ENCODE measurements at regions not wholly inside any gene's neighbourhood (a gene's known extent, or its start where the extent isn't known, plus 50 kb on each side); places are given as distances from the start of the nearest gene placed in this dataset.

GRCh38 chrX:36534900-36535299 is 473.3 kb upstream of the FAM47C start:
- H3K27ac ChIP-seq = no peak overlapping the region
- H3K27me3 ChIP-seq (replicated peaks; ENCODE audit: insufficient read depth) = no peaks in the 10 kb centered on the region
- peak; percentile 47 for DNase-seq (ENCODE audit: low spot score)
- TF ChIP-seq POLR2AphosphoS5 (IDR thresholded peaks at IDR 0.05) (peak; percentile 19), CTCF (IDR thresholded peaks at IDR 0.05) (no peak)
- no peaks in the 10 kb centered on the region for H3K4me1 ChIP-seq (replicated peaks)
- no peak overlapping the region for H3K4me3 ChIP-seq
- H3K9me3 ChIP-seq = no peaks in the 10 kb centered on the region
- 18% methylated on average over 6 of the region's 6 CpGs for WGBS
- H3K36me3 ChIP-seq = no peaks in the 10 kb centered on the region
- intact Hi-C loops (cut with DNase I) = no loop called here

GRCh38 chrX:36543499-36543898 is 464.7 kb upstream of the FAM47C start:
- Histone ChIP-seq H3K9me3 (no peaks in the 10 kb centered on the region), H3K27ac (no peak overlapping the region), H3K4me1 (replicated peaks) (no peaks in the 10 kb centered on the region), H3K36me3 (no peaks in the 10 kb centered on the region), H3K4me3 (no peak overlapping the region), H3K27me3 (replicated peaks; ENCODE audit: insufficient read depth) (no peaks in the 10 kb centered on the region)
- intact Hi-C loops (cut with DNase I) = no loop called here
- no peak for TF ChIP-seq POLR2A (IDR thresholded peaks at IDR 0.05)
- no peak for TF ChIP-seq POLR2AphosphoS5 (IDR thresholded peaks at IDR 0.05)
- TF ChIP-seq CTCF (IDR thresholded peaks at IDR 0.05) = no peak
- WGBS = 23% methylated on average over 1 of the region's 1 CpG
- DNase-seq (ENCODE audit: low spot score) = no peak

- Histone ChIP-seq H3K9me3 (no peaks in the 10 kb centered on the region), H3K4me3 (no peak overlapping the region), H3K27ac (no peak overlapping the region), H3K4me1 (replicated peaks) (no peaks in the 10 kb centered on the region), H3K36me3 (no peaks in the 10 kb centered on the region), H3K27me3 (replicated peaks; ENCODE audit: insufficient read depth) (no peaks in the 10 kb centered on the region)
- no peak for DNase-seq (ENCODE audit: low spot score)
- TF ChIP-seq POLR2A (IDR thresholded peaks at IDR 0.05) (no peak), POLR2AphosphoS5 (IDR thresholded peaks at IDR 0.05) (no peak), CTCF (IDR thresholded peaks at IDR 0.05) (no peak)
- intact Hi-C loops (cut with DNase I) = no loop called here
- WGBS = 89% methylated on average over 2 of the region's 2 CpGs
These were observed 445.2 kb upstream of the FAM47C start for GRCh38 chrX:36562986-36563385.

- WGBS = 100% methylated on average over 1 of the region's 1 CpG
- no peak for TF ChIP-seq POLR2AphosphoS5 (IDR thresholded peaks at IDR 0.05)
- TF ChIP-seq CTCF (IDR thresholded peaks at IDR 0.05) = peak in 1 of 4 experiments; percentile 21
- TF ChIP-seq POLR2A (IDR thresholded peaks at IDR 0.05) = no peak
These were observed 439.2 kb upstream of the FAM47C start for GRCh38 chrX:36568946-36569345.

GRCh38 chrX:36573720-36574119 is 434.4 kb upstream of the FAM47C start:
- no peaks in the 10 kb centered on the region for H3K36me3 ChIP-seq
- no peaks in the 10 kb centered on the region for H3K27me3 ChIP-seq (replicated peaks; ENCODE audit: insufficient read depth)
- no peak overlapping the region for H3K27ac ChIP-seq
- no peaks in the 10 kb centered on the region for H3K9me3 ChIP-seq
- H3K4me3 ChIP-seq = no peak overlapping the region
- DNase-seq (ENCODE audit: low spot score) = no peak
- intact Hi-C loops (cut with DNase I) = no loop called here
- 19% methylated on average over 2 of the region's 2 CpGs for WGBS
- no peaks in the 10 kb centered on the region for H3K4me1 ChIP-seq (replicated peaks)
- TF ChIP-seq POLR2A (IDR thresholded peaks at IDR 0.05) (no peak), POLR2AphosphoS5 (IDR thresholded peaks at IDR 0.05) (no peak), CTCF (IDR thresholded peaks at IDR 0.05) (no peak)

More at GRCh38 chrX:36568946-36569345, 439.2 kb upstream of the FAM47C start:
- H3K4me3 ChIP-seq = no peak overlapping the region
- no peaks in the 10 kb centered on the region for H3K27me3 ChIP-seq (replicated peaks; ENCODE audit: insufficient read depth)
- no peak for DNase-seq (ENCODE audit: low spot score)
- H3K36me3 ChIP-seq = no peaks in the 10 kb centered on the region
- no peak overlapping the region for H3K27ac ChIP-seq
- intact Hi-C loops (cut with DNase I) = no loop called here
- H3K4me1 ChIP-seq (replicated peaks) = no peaks in the 10 kb centered on the region
- H3K9me3 ChIP-seq = no peaks in the 10 kb centered on the region
